Pancreas (tissue), 10 donors: ENCODE measurements at regions not wholly inside any gene's neighbourhood (a gene's known extent, or its start where the extent isn't known, plus 50 kb on each side); places are given as distances from the start of the nearest gene placed in this dataset.

ENCODE experiments used
- ATAC-seq, 4 donors: fragments of 200-7000 bp; cut with Tn5 transposase; one replicate each; pipeline versions ENCODE4 v1.8.0 to v1.9.1; 2020; ENCODE audit warnings: mild to moderate bottlenecking in 4 of 4, moderate library complexity in 4 of 4
- DNase-seq, 6 donors: peaks; one replicate each; pipeline ENCODE4 v3.0.0-alpha.2; 2020
- FAIRE-seq: peaks from 2 replicates; lab custom pipeline; 2012; peaks lifted over from hg19 to GRCh38; lab: Jason Lieb, UNC
- H3K27ac ChIP-seq, 4 donors: fragments of 200-600 bp; sonication (generic); 1 replicate in 3 of 4; 2 replicates in 1 of 4; pipeline versions ENCODE4 v1.5.0 to v1.8.0; 2020
- H3K27me3 ChIP-seq, 4 donors: fragments of 200-600 bp; one replicate each; pipeline ENCODE4 v1.8.0; 2021
- H3K36me3 ChIP-seq, 3 donors: fragments of 200-600 bp; sonication (generic) in 1 of 3; one replicate each; pipeline versions ENCODE4 v1.5.0 to v1.8.0; 2020 to 2021
- H3K4me1 ChIP-seq, 3 donors: fragments of 200-600 bp; one replicate each; pipeline ENCODE4 v1.8.0; 2021
- H3K4me3 ChIP-seq, 4 donors: fragments of 200-600 bp; sonication (generic) in 2 of 4; one replicate each; pipeline versions ENCODE4 v1.5.0 to v1.8.0; 2020 to 2021
- H3K9me3 ChIP-seq, 4 donors: fragments of 200-600 bp; one replicate each; pipeline ENCODE4 v1.8.0; 2021
- WGBS, 2 donors: extraction: QIAGEN DNeasy Blood & Tissue Kit; methylation state at CpG; one replicate each; pipeline ENCODE4 v1.1.7; 2013; 5-methylcytosine and 5-hydroxymethylcytosine counted together
- intact Hi-C, 3 donors: fragments of 100-400 bp; cut with DNase I; formaldehyde crosslinking; loops; one replicate each; pipeline versions ENCODE4 v1.11.1 to v1.14.2; 2022
- TF ChIP-seq, protein P1 (sequence below), 4 donors: fragments of 200-600 bp; sonication (generic) in 3 of 4; IDR thresholded peaks; one replicate each; pipeline versions ENCODE4 v1.5.0 to v1.8.0; 2021; ENCODE audit warnings: antibody characterized with exemption in 4 of 4
- donor health status: healthy with polysubstance abuse.
- donor health status: DM: no; HTN: no; CAD: no; lungs with moderate emphysema.
- donor health status: DM: no; HTN: no; CAD: no.
- donor health status: control.
- donor health status: control.
- donor health status: Bipolar disorder and iron deficiency.
- donor health status: DM: yes; HTN: yes; CAD: no.
- donor health status: DM: no; HTN: no; CAD: no.
- donor health status: DM: no; HTN: no; CAD: no.
- donor health status: DM: yes; HTN: yes; CAD: no.

DNA sequence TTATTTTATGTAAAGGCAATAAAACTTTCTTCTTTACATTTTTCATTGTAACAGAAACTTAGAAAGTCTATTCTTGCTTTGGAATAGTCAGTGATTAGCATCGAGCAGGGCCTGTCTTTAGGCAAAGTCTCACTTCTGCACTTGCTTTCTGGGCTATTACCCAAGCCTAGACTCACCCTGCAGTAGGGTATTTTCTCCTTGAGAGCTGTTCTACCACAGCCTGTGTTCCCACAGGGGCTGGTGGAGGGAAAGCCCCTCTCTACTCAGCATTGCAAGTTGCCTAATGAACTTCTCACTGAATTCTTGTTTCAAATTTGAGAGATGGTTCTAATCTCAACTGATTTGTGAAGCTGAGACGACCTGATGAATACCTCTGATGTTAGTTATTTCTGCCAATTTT is 111.7 kb upstream of the KLHL14 start:
- no peak overlapping the region for H3K4me3 ChIP-seq

DNA sequence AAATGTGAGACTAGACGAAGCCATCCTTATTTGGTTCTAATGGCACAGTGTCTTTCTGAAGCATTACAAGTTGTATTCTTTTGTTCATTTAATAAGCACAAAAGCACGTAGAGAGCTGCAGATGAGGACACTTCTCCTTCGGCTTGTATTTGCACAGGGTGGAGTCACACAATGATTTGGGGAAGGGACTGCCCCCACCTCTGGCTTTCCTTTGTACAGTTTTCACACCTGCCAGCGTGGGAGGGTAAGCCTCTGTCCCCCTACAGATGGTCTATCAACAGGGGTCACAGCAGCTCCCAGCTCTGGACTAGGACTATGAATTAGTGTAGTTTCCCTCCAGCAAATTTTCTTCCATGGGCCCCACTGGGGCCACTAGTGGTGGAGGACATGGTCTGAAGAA is 108.2 kb upstream of the KLHL14 start:
- H3K27ac ChIP-seq, result no peak overlapping the region
- H3K4me1 ChIP-seq, result no peaks in the 10 kb centered on the region
- DNase-seq, result no peak
- H3K27me3 ChIP-seq, result no peaks in the 10 kb centered on the region
- H3K4me3 ChIP-seq, result no peak overlapping the region
- no peaks in the 10 kb centered on the region for H3K9me3 ChIP-seq
- intact Hi-C loops, result no loop called here
- TF ChIP-seq, protein P1, sequence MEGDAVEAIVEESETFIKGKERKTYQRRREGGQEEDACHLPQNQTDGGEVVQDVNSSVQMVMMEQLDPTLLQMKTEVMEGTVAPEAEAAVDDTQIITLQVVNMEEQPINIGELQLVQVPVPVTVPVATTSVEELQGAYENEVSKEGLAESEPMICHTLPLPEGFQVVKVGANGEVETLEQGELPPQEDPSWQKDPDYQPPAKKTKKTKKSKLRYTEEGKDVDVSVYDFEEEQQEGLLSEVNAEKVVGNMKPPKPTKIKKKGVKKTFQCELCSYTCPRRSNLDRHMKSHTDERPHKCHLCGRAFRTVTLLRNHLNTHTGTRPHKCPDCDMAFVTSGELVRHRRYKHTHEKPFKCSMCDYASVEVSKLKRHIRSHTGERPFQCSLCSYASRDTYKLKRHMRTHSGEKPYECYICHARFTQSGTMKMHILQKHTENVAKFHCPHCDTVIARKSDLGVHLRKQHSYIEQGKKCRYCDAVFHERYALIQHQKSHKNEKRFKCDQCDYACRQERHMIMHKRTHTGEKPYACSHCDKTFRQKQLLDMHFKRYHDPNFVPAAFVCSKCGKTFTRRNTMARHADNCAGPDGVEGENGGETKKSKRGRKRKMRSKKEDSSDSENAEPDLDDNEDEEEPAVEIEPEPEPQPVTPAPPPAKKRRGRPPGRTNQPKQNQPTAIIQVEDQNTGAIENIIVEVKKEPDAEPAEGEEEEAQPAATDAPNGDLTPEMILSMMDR (IDR thresholded peaks at IDR 0.05), result no peak
- ATAC-seq, result no peak
- 37 to 43% methylated on average over 4 of the region's 4 CpGs for WGBS, 2 donors
- no peak for FAIRE-seq
- no peaks in the 10 kb centered on the region for H3K36me3 ChIP-seq

More for the DNA sequence above, 111.7 kb upstream of the KLHL14 start:
- no peaks in the 10 kb centered on the region for H3K27me3 ChIP-seq
- 39 to 56% methylated on average over 2 of the region's 2 CpGs for WGBS, 2 donors
- no peak overlapping the region for H3K27ac ChIP-seq
- intact Hi-C loops, result no loop called here
- DNase-seq (no peak), ATAC-seq (no peak), FAIRE-seq (no peak)
- no peaks in the 10 kb centered on the region for H3K9me3 ChIP-seq
- no peaks in the 10 kb centered on the region for H3K36me3 ChIP-seq
- TF ChIP-seq, protein P1 (IDR thresholded peaks at IDR 0.05), result no peak
- no peaks in the 10 kb centered on the region for H3K4me1 ChIP-seq

DNA sequence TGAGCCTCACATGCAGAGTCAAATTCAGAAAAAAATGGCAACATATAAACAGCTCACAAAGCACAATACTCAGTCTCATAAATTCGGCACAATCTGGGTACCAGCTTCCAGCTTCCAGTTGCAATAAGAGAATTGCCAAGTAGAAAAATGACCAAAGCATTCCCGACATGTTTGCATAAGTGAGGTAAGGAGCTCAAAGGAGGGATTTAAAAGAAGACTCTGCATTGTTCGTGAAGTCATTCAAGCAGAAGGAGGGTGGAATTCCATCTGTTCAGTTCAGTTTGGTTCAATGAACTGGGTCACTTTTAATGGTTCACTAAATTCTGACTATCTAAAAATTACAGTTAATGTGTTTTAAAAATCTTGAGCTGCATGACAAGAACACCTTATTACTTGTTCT is 106.7 kb upstream of the KLHL14 start:
- FAIRE-seq, result no peak

DNA sequence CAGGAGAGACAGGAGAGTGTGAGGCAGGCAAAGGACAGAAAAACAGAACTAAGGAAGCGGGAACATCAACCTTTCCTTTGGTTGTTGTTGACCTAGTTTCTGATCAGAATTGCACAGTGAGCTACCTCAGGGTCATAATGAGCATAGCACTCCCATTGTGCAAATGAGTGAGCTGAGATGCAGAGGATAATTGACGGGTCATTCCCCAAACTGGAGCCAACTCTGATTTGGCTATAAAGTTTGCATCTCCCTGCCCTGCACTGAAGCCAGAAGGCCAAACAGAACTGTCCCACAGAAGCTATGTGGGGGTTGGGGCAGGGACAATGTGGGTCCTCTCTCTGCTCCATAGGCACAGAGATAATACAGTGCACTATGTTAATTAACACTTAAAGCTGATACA is 105.6 kb upstream of the KLHL14 start:
- Histone ChIP-seq H3K4me3 (no peak overlapping the region), H3K27me3 (no peaks in the 10 kb centered on the region), H3K9me3 (no peaks in the 10 kb centered on the region), H3K4me1 (no peaks in the 10 kb centered on the region), H3K36me3 (no peaks in the 10 kb centered on the region), H3K27ac (no peak overlapping the region)
- 58 to 83% methylated on average over 2 of the region's 2 CpGs for WGBS, 2 donors
- DNase-seq, result no peak
- intact Hi-C loops, result no loop called here
- no peak for ATAC-seq
- TF ChIP-seq, protein P1 (IDR thresholded peaks at IDR 0.05), result no peak
- FAIRE-seq, result no peak

More for the DNA sequence above, 106.7 kb upstream of the KLHL14 start:
- TF ChIP-seq, protein P1 (IDR thresholded peaks at IDR 0.05), result no peak
- intact Hi-C loops, result no loop called here
- no peak overlapping the region for H3K4me3 ChIP-seq
- ATAC-seq, result no peak
- no peaks in the 10 kb centered on the region for H3K27me3 ChIP-seq
- 21 to 29% methylated on average over 3 of the region's 3 CpGs for WGBS, 2 donors
- H3K27ac ChIP-seq, result no peak overlapping the region
- no peak for DNase-seq
- no peaks in the 10 kb centered on the region for H3K36me3 ChIP-seq
- H3K9me3 ChIP-seq, result no peaks in the 10 kb centered on the region
- no peaks in the 10 kb centered on the region for H3K4me1 ChIP-seq

DNA sequence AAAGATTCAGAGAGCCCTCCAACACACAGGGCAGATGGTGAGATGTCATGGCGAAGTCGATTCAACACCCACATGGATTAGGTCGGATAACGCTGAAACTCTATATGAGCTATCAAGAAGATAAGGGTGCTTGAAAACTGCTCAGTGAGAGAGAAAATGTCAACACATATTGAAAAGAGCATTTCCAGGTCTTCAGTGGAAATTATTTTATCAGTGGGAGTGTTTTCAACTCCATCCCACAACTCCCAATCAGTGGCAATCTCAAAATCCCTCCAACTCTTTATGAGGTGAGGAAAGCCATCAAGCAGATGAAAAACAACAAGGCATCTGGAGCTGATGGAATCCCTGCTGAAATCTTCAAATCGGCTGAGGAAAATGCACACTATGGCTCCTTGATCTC is 104.5 kb upstream of the KLHL14 start:
- FAIRE-seq, result no peak

More for the DNA sequence above, 104.5 kb upstream of the KLHL14 start:
- H3K4me1 ChIP-seq, result no peaks in the 10 kb centered on the region
- no peak for ATAC-seq
- WGBS, 2 donors, result 64 to 81% methylated on average over 5 of the region's 5 CpGs
- TF ChIP-seq, protein P1 (IDR thresholded peaks at IDR 0.05), result no peak
- H3K4me3 ChIP-seq, result no peak overlapping the region
- H3K36me3 ChIP-seq, result no peaks in the 10 kb centered on the region
- no peaks in the 10 kb centered on the region for H3K27me3 ChIP-seq
- intact Hi-C loops, result no loop called here
- H3K9me3 ChIP-seq, result no peaks in the 10 kb centered on the region
- DNase-seq, result no peak
- no peak overlapping the region for H3K27ac ChIP-seq
